SK-N-SH treated with all-trans-retinoic acid at 6 μM for 48 hours (cell line): ENCODE measurements at regions not wholly inside any gene's neighbourhood (a gene's known extent, or its start where the extent isn't known, plus 50 kb on each side); places are given as distances from the start of the nearest gene placed in this dataset.

ENCODE experiments used
- ATAC-seq: fragments of 200-7000 bp; cut with Tn5 transposase; 3 replicates; pipeline ENCODE4 v1.9.1; 2020; ENCODE audit warnings: mild to moderate bottlenecking, moderate library complexity
- BACH2 ChIP-seq: fragments of 250-450 bp; sonication (Bioruptor Pico); IDR thresholded peaks from 2 replicates; pipeline ENCODE4 v1.9.0; 2021; ENCODE audit warnings: mild to moderate bottlenecking, borderline replicate concordance
- CSDC2 ChIP-seq: fragments of 250-450 bp; sonication (Bioruptor Pico); IDR thresholded peaks from 2 replicates; pipeline ENCODE4 v1.5.0; 2020; ENCODE audit warnings: mild to moderate bottlenecking, moderate library complexity
- CSRNP3 ChIP-seq: fragments of 250-450 bp; sonication (Bioruptor Pico); IDR thresholded peaks from 2 replicates; pipeline ENCODE4 v1.5.1; 2021; ENCODE audit warnings: mild to moderate bottlenecking, moderate library complexity
- ESRRG ChIP-seq: fragments of 250-450 bp; sonication (Bioruptor Pico); IDR thresholded peaks from 2 replicates; pipeline ENCODE4 v1.6.1; 2021; ENCODE audit warnings: mild to moderate bottlenecking
- GLIS3 ChIP-seq: fragments of 250-450 bp; sonication (Bioruptor Pico); IDR thresholded peaks from 2 replicates; pipeline ENCODE4 v1.5.0; 2020; ENCODE audit warnings: mild to moderate bottlenecking, moderate library complexity
- ISL1 ChIP-seq: fragments of 250-450 bp; sonication (Bioruptor Pico); IDR thresholded peaks from 2 replicates; pipeline ENCODE4 v2.1.2; 2022; ENCODE audit warnings: mild to moderate bottlenecking, moderate library complexity
- OSR1 ChIP-seq: fragments of 250-450 bp; sonication (Bioruptor Pico); IDR thresholded peaks from 2 replicates; pipeline ENCODE4 v1.8.0; 2022; ENCODE audit warnings: moderate library complexity, mild to moderate bottlenecking, inconsistent platforms
- PPARA ChIP-seq: fragments of 250-450 bp; sonication (Bioruptor Pico); IDR thresholded peaks from 2 replicates; pipeline ENCODE4 v1.5.0; 2020; ENCODE audit warnings: mild to moderate bottlenecking, borderline replicate concordance
- RARB ChIP-seq: fragments of 250-450 bp; sonication (Bioruptor Pico); IDR thresholded peaks from 2 replicates; pipeline ENCODE4 v1.8.0; 2021; ENCODE audit warnings: mild to moderate bottlenecking, moderate library complexity
- SNAI2 ChIP-seq: fragments of 250-450 bp; sonication (Bioruptor Pico); IDR thresholded peaks from 2 replicates; pipeline ENCODE4 v1.5.0; 2020; ENCODE audit warnings: mild to moderate bottlenecking, moderate library complexity
- TCF4 ChIP-seq: fragments of 250-450 bp; sonication (Bioruptor Pico); IDR thresholded peaks from 2 replicates; pipeline ENCODE4 v1.8.0; 2021; ENCODE audit warnings: mild to moderate bottlenecking, moderate library complexity, borderline replicate concordance
- TOX ChIP-seq: fragments of 250-450 bp; sonication (Bioruptor Pico); IDR thresholded peaks from 2 replicates; pipeline ENCODE4 v1.8.0; 2021; ENCODE audit warnings: mild to moderate bottlenecking, moderate library complexity, borderline replicate concordance
- ZC3H10 ChIP-seq: fragments of 250-450 bp; sonication (Bioruptor Pico); IDR thresholded peaks from 2 replicates; pipeline ENCODE4 v1.5.1; 2021; ENCODE audit warnings: mild to moderate bottlenecking, moderate library complexity
- ZFP3 ChIP-seq: fragments of 250-450 bp; sonication (Bioruptor Pico); IDR thresholded peaks from 2 replicates; pipeline ENCODE4 v1.5.0; 2020; ENCODE audit warnings: mild to moderate bottlenecking, moderate library complexity
- ZFP30 ChIP-seq: fragments of 450-650 bp; formaldehyde crosslinking; IDR thresholded peaks from 2 replicates; pipeline ENCODE4 v1.5.0; 2022; ENCODE audit warnings: mild to moderate bottlenecking, moderate library complexity
- ZNF565 ChIP-seq: fragments of 450-650 bp; formaldehyde crosslinking; conservative IDR thresholded peaks from 2 replicates; pipeline ENCODE4 v1.5.0; 2020; ENCODE audit warnings: low read depth, mild to moderate bottlenecking, moderate library complexity
- ZNF70 ChIP-seq: fragments of 450-650 bp; formaldehyde crosslinking; IDR thresholded peaks from 2 replicates; pipeline ENCODE4 v1.5.0; 2020; ENCODE audit warnings: mild to moderate bottlenecking, moderate library complexity
- ZNF8 ChIP-seq: fragments of 450-650 bp; formaldehyde crosslinking; IDR thresholded peaks from 2 replicates; pipeline ENCODE4 v1.5.0; 2020; ENCODE audit warnings: mild to moderate bottlenecking, moderate library complexity
- TF ChIP-seq, protein P1 (sequence below): fragments of 250-450 bp; sonication (Bioruptor Pico); IDR thresholded peaks from 2 replicates; pipeline ENCODE4 v1.8.0; 2020; ENCODE audit warnings: mild to moderate bottlenecking, moderate library complexity, borderline replicate concordance
- TF ChIP-seq, protein P2 (sequence below): fragments of 250-450 bp; sonication (Bioruptor Pico); IDR thresholded peaks from 2 replicates; pipeline ENCODE4 v1.8.0; 2021; ENCODE audit warnings: low read depth, mild to moderate bottlenecking, moderate library complexity, borderline replicate concordance
- TF ChIP-seq, protein P3 (sequence below): fragments of 250-450 bp; sonication (Bioruptor Pico); IDR thresholded peaks from 2 replicates; pipeline ENCODE4 v1.5.1; 2020; ENCODE audit warnings: low read depth, mild to moderate bottlenecking, moderate library complexity
- TF ChIP-seq, protein P4 (sequence below): fragments of 250-450 bp; sonication (Bioruptor Pico); IDR thresholded peaks from 2 replicates; pipeline ENCODE4 v1.5.0; 2020; ENCODE audit warnings: mild to moderate bottlenecking, moderate library complexity

- TF ChIP-seq ZNF565 (CRISPR knock-in tag): no peak
- TF ChIP-seq ISL1 (CRISPR knock-in tag): no peak
- no peak for TF ChIP-seq PPARA (CRISPR knock-in tag)
- no peak for TF ChIP-seq ZNF8 (CRISPR knock-in tag)
- TF ChIP-seq ZC3H10 (CRISPR knock-in tag): no peak
- TF ChIP-seq BACH2 (CRISPR knock-in tag): no peak
- TF ChIP-seq, protein P1, sequence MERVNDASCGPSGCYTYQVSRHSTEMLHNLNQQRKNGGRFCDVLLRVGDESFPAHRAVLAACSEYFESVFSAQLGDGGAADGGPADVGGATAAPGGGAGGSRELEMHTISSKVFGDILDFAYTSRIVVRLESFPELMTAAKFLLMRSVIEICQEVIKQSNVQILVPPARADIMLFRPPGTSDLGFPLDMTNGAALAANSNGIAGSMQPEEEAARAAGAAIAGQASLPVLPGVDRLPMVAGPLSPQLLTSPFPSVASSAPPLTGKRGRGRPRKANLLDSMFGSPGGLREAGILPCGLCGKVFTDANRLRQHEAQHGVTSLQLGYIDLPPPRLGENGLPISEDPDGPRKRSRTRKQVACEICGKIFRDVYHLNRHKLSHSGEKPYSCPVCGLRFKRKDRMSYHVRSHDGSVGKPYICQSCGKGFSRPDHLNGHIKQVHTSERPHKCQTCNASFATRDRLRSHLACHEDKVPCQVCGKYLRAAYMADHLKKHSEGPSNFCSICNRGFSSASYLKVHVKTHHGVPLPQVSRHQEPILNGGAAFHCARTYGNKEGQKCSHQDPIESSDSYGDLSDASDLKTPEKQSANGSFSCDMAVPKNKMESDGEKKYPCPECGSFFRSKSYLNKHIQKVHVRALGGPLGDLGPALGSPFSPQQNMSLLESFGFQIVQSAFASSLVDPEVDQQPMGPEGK: no peak
- TF ChIP-seq ZFP3 (CRISPR knock-in tag): no peak
- TF ChIP-seq TOX: no peak
- no peak for TF ChIP-seq CSRNP3 (CRISPR knock-in tag)
- TF ChIP-seq RARB (CRISPR knock-in tag): no peak
- TF ChIP-seq, protein P2, sequence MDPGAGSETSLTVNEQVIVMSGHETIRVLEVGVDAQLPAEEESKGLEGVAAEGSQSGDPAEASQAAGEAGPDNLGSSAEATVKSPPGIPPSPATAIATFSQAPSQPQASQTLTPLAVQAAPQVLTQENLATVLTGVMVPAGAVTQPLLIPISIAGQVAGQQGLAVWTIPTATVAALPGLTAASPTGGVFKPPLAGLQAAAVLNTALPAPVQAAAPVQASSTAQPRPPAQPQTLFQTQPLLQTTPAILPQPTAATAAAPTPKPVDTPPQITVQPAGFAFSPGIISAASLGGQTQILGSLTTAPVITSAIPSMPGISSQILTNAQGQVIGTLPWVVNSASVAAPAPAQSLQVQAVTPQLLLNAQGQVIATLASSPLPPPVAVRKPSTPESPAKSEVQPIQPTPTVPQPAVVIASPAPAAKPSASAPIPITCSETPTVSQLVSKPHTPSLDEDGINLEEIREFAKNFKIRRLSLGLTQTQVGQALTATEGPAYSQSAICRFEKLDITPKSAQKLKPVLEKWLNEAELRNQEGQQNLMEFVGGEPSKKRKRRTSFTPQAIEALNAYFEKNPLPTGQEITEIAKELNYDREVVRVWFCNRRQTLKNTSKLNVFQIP (CRISPR knock-in tag): no peak
- TF ChIP-seq OSR1 (CRISPR knock-in tag): no peak
- TF ChIP-seq, protein P3, sequence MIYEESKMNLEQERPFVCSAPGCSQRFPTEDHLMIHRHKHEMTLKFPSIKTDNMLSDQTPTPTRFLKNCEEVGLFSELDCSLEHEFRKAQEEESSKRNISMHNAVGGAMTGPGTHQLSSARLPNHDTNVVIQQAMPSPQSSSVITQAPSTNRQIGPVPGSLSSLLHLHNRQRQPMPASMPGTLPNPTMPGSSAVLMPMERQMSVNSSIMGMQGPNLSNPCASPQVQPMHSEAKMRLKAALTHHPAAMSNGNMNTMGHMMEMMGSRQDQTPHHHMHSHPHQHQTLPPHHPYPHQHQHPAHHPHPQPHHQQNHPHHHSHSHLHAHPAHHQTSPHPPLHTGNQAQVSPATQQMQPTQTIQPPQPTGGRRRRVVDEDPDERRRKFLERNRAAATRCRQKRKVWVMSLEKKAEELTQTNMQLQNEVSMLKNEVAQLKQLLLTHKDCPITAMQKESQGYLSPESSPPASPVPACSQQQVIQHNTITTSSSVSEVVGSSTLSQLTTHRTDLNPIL (CRISPR knock-in tag): no peak
- TF ChIP-seq GLIS3: no peak
- TF ChIP-seq ESRRG (CRISPR knock-in tag): no peak
- TF ChIP-seq CSDC2 (CRISPR knock-in tag): no peak
- TF ChIP-seq, protein P4, sequence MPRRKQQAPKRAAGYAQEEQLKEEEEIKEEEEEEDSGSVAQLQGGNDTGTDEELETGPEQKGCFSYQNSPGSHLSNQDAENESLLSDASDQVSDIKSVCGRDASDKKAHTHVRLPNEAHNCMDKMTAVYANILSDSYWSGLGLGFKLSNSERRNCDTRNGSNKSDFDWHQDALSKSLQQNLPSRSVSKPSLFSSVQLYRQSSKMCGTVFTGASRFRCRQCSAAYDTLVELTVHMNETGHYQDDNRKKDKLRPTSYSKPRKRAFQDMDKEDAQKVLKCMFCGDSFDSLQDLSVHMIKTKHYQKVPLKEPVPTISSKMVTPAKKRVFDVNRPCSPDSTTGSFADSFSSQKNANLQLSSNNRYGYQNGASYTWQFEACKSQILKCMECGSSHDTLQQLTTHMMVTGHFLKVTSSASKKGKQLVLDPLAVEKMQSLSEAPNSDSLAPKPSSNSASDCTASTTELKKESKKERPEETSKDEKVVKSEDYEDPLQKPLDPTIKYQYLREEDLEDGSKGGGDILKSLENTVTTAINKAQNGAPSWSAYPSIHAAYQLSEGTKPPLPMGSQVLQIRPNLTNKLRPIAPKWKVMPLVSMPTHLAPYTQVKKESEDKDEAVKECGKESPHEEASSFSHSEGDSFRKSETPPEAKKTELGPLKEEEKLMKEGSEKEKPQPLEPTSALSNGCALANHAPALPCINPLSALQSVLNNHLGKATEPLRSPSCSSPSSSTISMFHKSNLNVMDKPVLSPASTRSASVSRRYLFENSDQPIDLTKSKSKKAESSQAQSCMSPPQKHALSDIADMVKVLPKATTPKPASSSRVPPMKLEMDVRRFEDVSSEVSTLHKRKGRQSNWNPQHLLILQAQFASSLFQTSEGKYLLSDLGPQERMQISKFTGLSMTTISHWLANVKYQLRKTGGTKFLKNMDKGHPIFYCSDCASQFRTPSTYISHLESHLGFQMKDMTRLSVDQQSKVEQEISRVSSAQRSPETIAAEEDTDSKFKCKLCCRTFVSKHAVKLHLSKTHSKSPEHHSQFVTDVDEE: no peak
- no peak for ATAC-seq
Observed at GRCh38 chr7:42720991-42721796, 190.7 kb downstream of the C7orf25 start.

DNA sequence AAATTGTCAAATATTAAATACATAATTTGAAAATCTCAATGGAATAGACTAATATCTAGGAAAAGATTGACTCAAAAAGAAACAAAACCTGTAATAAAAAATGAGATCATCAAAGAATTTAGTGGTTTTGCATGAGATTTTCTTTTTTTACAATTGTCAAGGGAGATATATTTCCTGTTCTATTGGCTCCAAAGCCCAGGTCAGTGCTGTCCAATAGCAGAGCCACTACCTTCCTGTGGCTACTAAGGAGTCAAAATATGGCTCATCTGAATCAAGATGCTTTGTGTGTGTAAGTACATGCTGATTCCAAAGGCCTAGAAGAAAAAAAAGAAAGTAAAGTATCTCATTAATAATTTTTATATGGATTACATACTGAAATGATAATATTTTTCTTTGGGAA, 191.9 kb downstream of the C7orf25 start:
- ATAC-seq: no peak
- no peak for TF ChIP-seq TCF4 (CRISPR knock-in tag)
- TF ChIP-seq ISL1 (CRISPR knock-in tag): no peak
- no peak for TF ChIP-seq ZNF565 (CRISPR knock-in tag)
- TF ChIP-seq CSDC2 (CRISPR knock-in tag): no peak
- no peak for TF ChIP-seq SNAI2
- TF ChIP-seq ZFP3 (CRISPR knock-in tag): no peak
- no peak for TF ChIP-seq CSRNP3 (CRISPR knock-in tag)
- TF ChIP-seq ZNF70 (CRISPR knock-in tag): no peak
- no peak for TF ChIP-seq ZFP30 (CRISPR knock-in tag)
- TF ChIP-seq, protein P2 (CRISPR knock-in tag): no peak
- TF ChIP-seq ZC3H10 (CRISPR knock-in tag): no peak
- TF ChIP-seq, protein P1: no peak
- no peak for TF ChIP-seq RARB (CRISPR knock-in tag)
- TF ChIP-seq TOX: no peak
- no peak for TF ChIP-seq OSR1 (CRISPR knock-in tag)
- TF ChIP-seq, protein P3 (CRISPR knock-in tag): no peak
